Peyer's patch (tissue), 4 donors: ENCODE measurements at regions not wholly inside any gene's neighbourhood (a gene's known extent, or its start where the extent isn't known, plus 50 kb on each side); places are given as distances from the start of the nearest gene placed in this dataset.

Experiments used
- DNase-seq, 3 donors: peaks; one replicate each; pipeline ENCODE4 v3.0.0-alpha.2; 2017 to 2019
- H3K27ac ChIP-seq, 4 donors: fragments of 200-600 bp; sonication (generic); one replicate each; pipeline ENCODE4 v1.5.1; 2016 to 2019
- H3K27me3 ChIP-seq, 2 donors: fragments of 200-600 bp; sonication (generic); one replicate each; pipeline ENCODE4 v1.5.1; 2019
- H3K36me3 ChIP-seq, 3 donors: fragments of 200-600 bp; sonication (generic); one replicate each; pipeline ENCODE4 v1.5.1; 2016 to 2019
- H3K4me1 ChIP-seq, 4 donors: fragments of 200-600 bp; sonication (generic); one replicate each; pipeline ENCODE4 v1.5.1; 2016 to 2019
- H3K4me3 ChIP-seq, 4 donors: fragments of 200-600 bp; sonication (generic); 1 replicate in 3 of 4; 2 replicates in 1 of 4; pipeline ENCODE4 v1.5.1; 2016 to 2019; ENCODE audit warnings: mild to moderate bottlenecking in 1 of 4
- H3K9me3 ChIP-seq, 4 donors: fragments of 200-600 bp; sonication (generic); one replicate each; pipeline ENCODE4 v1.5.1; 2016 to 2019; ENCODE audit warnings: mild to moderate bottlenecking in 1 of 4
- POLR2A ChIP-seq, 2 donors: fragments of 450-650 bp; IDR thresholded peaks; one replicate each; pipeline ENCODE4 v1.5.1; 2017; ENCODE audit warnings: antibody characterized with exemption in 2 of 2, mild to moderate bottlenecking in 2 of 2, moderate library complexity in 2 of 2
- TF ChIP-seq, protein P1 (sequence below), 6 experiments: fragments of 450-650 bp in 4 of 6; fragments of 200-600 bp in 2 of 6; sonication (generic) in 1 of 6; IDR thresholded peaks; one replicate each; pipeline ENCODE4 v1.5.1; 2017 to 2019; ENCODE audit warnings: antibody characterized with exemption in 6 of 6, mild to moderate bottlenecking in 3 of 6, moderate library complexity in 1 of 6

DNA sequence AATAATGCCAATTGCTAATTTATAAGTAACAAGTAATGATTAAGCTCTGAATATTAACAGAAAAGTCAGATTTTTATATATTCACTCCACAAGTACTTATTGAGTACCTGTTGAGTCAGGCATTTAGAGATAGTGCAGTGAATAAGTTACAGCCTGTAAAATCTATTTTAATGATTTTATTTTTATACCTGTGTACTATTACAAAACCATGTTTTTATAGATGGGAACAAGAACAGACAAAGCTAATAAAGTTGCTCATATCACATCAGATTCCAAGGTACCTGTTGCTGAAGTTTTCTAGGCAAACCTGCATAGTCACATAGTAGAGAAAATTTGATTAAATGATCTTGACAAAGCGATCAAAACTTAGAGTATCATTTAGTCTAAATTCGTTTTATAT lies 623.7 kb downstream of the EFNA5 start:
- Histone ChIP-seq H3K36me3 (no peaks in the 10 kb centered on the region), H3K9me3 (no peaks in the 10 kb centered on the region), H3K27me3 (no peaks in the 10 kb centered on the region), H3K4me1 (no peaks in the 10 kb centered on the region), H3K27ac (no peak overlapping the region), H3K4me3 (no peak overlapping the region)
- TF ChIP-seq POLR2A (IDR thresholded peaks at IDR 0.05), result no peak
- TF ChIP-seq, protein P1, sequence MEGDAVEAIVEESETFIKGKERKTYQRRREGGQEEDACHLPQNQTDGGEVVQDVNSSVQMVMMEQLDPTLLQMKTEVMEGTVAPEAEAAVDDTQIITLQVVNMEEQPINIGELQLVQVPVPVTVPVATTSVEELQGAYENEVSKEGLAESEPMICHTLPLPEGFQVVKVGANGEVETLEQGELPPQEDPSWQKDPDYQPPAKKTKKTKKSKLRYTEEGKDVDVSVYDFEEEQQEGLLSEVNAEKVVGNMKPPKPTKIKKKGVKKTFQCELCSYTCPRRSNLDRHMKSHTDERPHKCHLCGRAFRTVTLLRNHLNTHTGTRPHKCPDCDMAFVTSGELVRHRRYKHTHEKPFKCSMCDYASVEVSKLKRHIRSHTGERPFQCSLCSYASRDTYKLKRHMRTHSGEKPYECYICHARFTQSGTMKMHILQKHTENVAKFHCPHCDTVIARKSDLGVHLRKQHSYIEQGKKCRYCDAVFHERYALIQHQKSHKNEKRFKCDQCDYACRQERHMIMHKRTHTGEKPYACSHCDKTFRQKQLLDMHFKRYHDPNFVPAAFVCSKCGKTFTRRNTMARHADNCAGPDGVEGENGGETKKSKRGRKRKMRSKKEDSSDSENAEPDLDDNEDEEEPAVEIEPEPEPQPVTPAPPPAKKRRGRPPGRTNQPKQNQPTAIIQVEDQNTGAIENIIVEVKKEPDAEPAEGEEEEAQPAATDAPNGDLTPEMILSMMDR (IDR thresholded peaks at IDR 0.05), result no peak
- no peak for DNase-seq

DNA sequence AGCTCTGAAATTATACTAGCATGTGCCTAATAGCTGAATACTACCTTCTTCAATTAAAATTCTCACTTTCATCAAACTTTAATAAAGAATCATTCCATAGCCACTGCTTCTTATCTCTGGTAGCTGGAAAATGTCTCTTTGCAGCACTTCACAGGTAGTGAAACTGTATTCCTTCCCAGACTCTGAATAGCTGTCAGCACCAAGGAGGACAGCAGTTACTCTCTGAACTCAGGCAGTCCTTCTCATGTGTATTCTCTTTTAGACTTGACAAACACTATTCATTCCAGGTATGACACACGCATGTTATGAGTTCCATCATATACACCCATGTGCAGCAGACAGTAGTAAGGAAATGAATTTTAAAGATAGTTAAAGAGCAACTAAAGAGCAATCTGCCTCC lies 627.1 kb downstream of the EFNA5 start:
- Histone ChIP-seq H3K4me3 (no peak overlapping the region), H3K4me1 (no peaks in the 10 kb centered on the region), H3K27me3 (no peaks in the 10 kb centered on the region), H3K9me3 (no peaks in the 10 kb centered on the region), H3K36me3 (no peaks in the 10 kb centered on the region), H3K27ac (no peak overlapping the region)
- no peak for DNase-seq
- no peak for TF ChIP-seq POLR2A (IDR thresholded peaks at IDR 0.05)
- TF ChIP-seq, protein P1 (IDR thresholded peaks at IDR 0.05), result no peak

DNA sequence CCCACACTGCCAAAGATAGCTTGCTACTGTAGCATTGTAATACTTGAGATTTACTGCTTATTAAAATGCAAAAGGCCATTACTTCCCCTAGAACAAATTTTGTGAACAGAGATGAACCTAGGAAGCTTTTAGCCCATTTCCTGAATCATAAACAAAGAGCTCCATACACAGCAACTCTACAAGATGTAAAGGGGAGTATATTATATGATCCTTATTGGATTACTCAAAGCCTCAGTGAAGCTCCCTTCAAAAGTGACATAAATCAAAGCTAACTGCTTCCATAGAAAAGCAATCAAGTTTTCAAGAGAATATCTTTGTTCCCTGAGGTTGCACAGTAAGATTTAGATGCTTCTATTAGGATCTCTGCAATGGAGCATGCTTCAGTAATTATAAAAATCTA lies 629.8 kb downstream of the EFNA5 start:
- Histone ChIP-seq H3K9me3 (no peaks in the 10 kb centered on the region), H3K27me3 (no peaks in the 10 kb centered on the region), H3K4me1 (no peaks in the 10 kb centered on the region), H3K4me3 (no peak overlapping the region), H3K27ac (no peak overlapping the region), H3K36me3 (no peaks in the 10 kb centered on the region)
- no peak for DNase-seq
- no peak for TF ChIP-seq POLR2A (IDR thresholded peaks at IDR 0.05)
- TF ChIP-seq, protein P1 (IDR thresholded peaks at IDR 0.05), result no peak

DNA sequence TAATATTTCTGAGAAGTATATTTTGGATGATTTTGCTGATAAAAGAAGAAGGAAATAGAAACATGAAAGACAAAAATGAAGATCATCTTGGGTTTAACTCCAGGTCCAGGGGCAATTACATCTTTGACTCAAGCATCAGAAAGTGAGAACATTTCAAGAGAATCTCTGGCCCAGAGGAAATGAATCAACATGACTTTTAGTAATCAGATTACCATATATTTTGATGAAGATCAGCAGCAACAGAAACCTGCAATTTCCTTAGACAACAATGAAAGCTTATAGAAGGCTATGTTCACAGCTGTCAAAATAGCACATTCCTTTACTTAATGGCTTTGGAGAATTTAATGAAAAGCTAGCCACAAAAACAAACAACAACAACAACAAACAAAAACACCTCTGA lies 638.1 kb downstream of the EFNA5 start:
- TF ChIP-seq, protein P1 (IDR thresholded peaks at IDR 0.05), result no peak
- TF ChIP-seq POLR2A (IDR thresholded peaks at IDR 0.05), result no peak
- DNase-seq, result no peak
- Histone ChIP-seq H3K4me1 (no peaks in the 10 kb centered on the region), H3K27ac (no peak overlapping the region), H3K9me3 (no peaks in the 10 kb centered on the region), H3K27me3 (no peaks in the 10 kb centered on the region), H3K4me3 (no peak overlapping the region), H3K36me3 (no peaks in the 10 kb centered on the region)

DNA sequence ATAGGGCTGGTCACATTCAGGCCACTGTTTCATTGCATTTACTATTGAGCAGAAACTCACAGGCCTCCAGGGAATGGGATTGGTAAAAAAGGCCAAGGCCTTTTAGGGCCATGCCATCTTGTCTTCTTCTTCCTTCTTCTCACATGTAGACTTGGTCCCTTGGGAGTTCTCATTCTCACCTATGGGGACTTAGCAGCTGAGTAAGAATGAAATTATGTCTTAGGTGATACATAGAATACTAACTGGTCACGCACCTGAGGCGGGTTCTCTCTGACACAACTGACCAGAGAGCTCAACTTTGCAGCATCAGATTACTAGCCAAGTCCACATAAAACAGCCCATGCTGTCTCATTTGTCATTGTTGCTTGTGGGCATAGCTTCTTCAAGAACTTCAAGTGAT lies 641.8 kb downstream of the EFNA5 start:
- no peak for TF ChIP-seq POLR2A (IDR thresholded peaks at IDR 0.05)
- H3K27me3 ChIP-seq, result no peaks in the 10 kb centered on the region

DNA sequence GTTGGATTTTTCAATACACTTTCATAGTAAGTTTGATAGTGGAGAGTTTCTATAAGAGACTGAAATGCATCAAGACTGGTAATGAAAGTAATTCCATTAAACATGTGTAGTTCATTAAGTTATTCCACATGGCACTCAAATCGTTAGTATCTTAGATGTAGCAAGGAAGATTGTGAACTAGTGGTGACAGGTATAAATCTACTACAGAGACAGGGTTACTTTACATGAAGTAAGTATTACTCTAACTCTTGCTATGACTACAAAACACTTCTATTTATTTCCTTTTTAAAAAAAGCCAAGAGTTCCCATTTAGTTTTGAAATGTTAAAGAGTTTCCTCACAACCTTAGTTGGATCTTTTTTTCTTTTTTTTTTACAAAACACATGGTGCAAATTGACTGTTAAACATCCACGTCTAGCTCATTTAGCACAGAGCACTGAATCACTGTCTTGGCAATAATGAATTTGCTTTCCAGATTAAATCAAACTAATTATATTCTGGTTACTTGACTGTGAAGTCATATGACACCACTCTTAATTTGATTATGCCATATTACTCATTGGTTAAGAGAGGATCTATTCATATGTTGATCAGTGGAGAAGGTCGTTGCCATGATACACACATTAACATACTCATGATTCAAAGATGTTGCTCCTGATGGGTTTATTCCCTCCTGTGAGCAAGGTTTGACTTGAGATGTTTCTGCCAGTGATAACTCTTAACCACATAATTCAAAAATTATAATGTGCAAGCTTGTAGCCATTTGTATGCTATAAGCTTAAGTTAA lies 644.8 kb downstream of the EFNA5 start:
- DNase-seq, result no peak
- H3K9me3 ChIP-seq, result no peaks in the 10 kb centered on the region
- H3K27ac ChIP-seq, result no peak overlapping the region
- H3K4me3 ChIP-seq, result no peak overlapping the region
- H3K36me3 ChIP-seq, result no peaks in the 10 kb centered on the region
- TF ChIP-seq, protein P1 (IDR thresholded peaks at IDR 0.05), result no peak
- TF ChIP-seq POLR2A (IDR thresholded peaks at IDR 0.05), result no peak
- no peaks in the 10 kb centered on the region for H3K4me1 ChIP-seq
- H3K27me3 ChIP-seq, result no peaks in the 10 kb centered on the region

More for the DNA sequence above, 641.8 kb downstream of the EFNA5 start:
- Histone ChIP-seq H3K27ac (no peak overlapping the region), H3K9me3 (no peaks in the 10 kb centered on the region), H3K4me3 (no peak overlapping the region), H3K4me1 (no peaks in the 10 kb centered on the region), H3K36me3 (no peaks in the 10 kb centered on the region)
- no peak for DNase-seq
